SKM-1 (cell line): ENCODE measurements at regions not wholly inside any gene's neighbourhood (a gene's known extent, or its start where the extent isn't known, plus 50 kb on each side); places are given as distances from the start of the nearest gene placed in this dataset.
A peak's percentile ranks its signal among the peaks of the same experiment; 100 is the strongest.
"Not testable (repeated sequence)": the region's sequence is repeated elsewhere in the genome, so short reads cannot be mapped to it uniquely, and the experiment has no call there.

Experiments
- DNase-seq: peaks from one replicate; lab custom pipeline; 2025; ENCODE audit not compliant: unreplicated experiment; lab: John Stamatoyannopoulos, UW

DNA sequence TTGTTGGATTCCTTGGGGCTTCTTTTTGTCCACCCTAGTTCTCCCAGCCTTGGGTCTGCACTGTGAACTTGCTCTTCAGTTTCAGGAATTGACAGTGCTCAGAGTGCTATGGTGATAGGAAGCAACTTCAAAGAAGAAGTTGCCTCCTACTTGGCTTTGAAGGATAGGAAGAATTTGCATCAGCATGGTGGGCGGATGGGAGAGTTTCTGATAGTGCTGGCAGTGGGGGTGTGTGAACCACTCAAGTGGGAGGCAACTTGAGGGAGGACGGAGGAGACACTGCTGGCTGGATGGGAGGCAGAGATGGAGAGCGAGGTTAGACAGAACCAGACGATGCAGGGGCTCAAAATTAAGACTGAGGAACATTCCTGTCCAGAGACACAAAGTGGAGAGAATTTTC is 164.4 kb upstream of the SKOR2 start:
- no peak for DNase-seq

- DNase-seq = no peak
Measured at GRCh38 chr18:47413327-47413726, 161.9 kb upstream of the SKOR2 start.

GRCh38 chr18:47412924-47413323 is 161.5 kb upstream of the SKOR2 start:
- DNase-seq = no peak

DNA sequence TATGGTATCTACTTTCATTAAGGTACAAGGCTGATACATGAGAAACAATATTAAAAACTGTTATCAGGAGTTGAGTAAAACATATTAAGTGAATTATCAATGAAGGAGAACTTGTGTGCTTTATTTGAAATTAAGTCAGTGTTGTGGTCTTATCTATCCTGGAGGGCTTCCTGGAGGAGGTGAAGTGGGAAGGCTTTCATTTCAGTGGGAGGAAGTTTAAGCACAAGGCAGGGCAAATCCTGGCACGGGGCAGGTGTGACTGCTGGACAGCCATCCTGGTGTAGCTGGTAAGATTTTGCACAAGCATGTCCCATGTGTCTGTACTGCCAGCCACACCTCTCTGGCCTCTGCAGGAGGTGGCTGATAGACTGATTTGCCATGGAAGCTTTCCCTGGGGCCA is 159.7 kb upstream of the SKOR2 start:
- no peak for DNase-seq

GRCh38 chr18:47410139-47410538 is 158.7 kb upstream of the SKOR2 start:
- no peak for DNase-seq

GRCh38 chr18:47409519-47409918 is 158.1 kb upstream of the SKOR2 start:
- no peak for DNase-seq

DNA sequence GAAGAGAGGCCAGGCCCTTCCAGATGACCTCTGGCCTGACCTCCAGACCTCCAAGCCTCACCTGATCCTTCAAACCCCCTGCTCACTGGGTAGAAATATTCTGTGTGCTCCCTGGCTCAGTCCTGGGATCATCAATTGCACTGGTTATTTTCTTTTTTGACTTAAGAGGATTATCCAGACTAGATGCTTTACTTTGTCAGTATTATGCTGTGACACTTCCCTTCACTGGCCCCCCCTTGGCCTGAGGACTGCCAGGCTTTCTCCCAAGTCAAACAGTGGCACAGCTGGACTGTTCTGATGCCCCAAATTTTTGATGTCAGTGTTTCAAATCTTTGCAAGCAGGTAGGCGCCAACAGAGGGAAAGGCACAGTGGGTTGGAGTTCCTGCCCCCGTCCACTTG is 156.3 kb upstream of the SKOR2 start:
- DNase-seq = no peak

DNA sequence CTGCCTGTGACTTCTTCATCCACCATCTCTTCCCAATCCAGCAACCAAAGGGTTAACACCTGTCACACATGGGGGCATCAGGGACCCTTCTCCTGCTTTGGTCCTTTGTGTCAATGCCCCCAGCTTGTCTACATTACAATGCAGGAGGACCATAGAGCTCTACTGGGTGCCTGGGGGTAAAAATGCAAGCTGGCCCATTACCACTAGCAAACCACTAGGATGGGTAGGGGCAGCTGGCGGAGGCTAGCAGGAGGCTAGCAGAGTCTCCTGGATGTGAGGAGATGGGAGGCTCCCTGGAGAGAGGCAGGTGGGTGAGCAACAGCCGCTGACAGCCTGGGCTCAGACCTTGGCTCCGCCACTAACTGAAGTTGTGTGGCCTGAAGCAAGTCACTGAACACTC is 153.4 kb upstream of the SKOR2 start:
- DNase-seq = no peak

GRCh38 chr18:47403949-47404348 is 152.5 kb upstream of the SKOR2 start:
- no peak for DNase-seq

- DNase-seq = no peak
Measured at GRCh38 chr18:47403317-47403716, 151.9 kb upstream of the SKOR2 start.

DNA sequence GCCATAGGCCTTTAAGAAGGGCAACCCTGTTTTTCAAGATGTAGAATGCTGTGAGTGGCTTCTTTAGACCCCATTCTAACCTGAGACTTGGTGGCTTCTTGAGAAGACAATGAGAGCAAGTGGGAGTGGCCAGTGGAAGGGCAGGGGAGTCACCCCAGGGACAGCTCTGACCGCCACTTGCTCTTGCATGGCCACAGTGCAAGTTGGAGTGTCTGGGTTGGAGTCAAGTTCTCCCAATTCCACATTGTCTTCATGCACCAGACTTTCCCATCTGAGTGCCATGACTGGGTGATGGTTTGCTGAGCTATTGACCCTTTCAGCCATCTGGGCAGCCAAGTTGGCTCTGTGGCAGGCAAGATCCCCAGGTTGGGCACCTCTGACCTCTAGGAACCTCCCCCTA is 148.0 kb upstream of the SKOR2 start:
- DNase-seq = no peak

- peak; percentile 1 for DNase-seq
Measured at GRCh38 chr18:47397671-47398319, 146.3 kb upstream of the SKOR2 start.

DNA sequence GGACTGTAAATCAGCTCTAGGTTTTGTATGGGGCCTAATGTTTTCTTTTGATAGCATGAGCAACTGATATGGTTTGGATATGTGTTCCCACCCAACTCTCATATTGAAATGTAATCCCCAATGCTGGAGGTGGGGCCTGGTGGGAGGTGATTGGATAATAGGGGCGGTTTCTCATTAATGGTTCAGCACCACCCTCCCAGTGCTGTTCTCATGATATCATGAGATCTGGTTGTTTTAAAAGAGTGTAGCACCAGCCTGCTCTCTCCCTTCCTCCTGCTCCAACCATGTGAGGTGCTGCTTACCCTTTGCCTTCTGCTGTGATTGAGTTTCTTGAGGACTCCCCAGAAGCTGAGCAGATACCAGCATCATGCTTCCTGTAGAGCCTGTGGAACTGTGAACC is 140.2 kb upstream of the SKOR2 start:
- DNase-seq = no peak

DNA sequence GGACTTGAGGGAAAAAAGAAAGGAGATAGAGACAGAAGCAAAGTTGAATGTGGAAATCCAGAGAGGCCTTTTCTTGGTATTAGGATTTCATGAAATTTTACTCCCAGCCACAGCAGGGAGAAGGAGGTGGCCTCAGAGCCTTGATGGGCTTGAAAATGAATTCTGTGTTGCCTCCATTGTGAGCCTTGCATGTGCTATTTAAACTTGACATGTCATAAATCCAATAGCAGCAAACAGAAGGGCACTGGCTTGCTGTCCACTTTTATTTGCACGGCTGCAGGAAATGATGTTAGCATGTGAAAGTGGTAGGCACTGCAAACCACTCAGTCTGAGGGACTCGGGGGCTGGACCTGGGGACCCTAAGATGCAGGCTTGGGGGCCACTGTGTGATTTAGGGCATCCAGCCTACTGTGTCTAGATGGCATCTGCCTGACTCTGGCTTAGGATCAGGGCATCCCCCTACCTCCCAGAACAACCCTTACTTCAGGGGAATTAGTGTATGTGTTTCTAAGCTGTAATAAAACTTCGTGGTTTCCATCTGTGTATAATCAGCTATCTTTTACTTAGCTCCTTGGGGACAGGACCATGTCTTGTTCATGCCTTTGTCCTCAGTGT is 139.1 kb upstream of the SKOR2 start:
- no peak for DNase-seq

- DNase-seq = no peak
Measured at GRCh38 chr18:47389210-47389609, 137.8 kb upstream of the SKOR2 start.

GRCh38 chr18:47387864-47388263 is 136.4 kb upstream of the SKOR2 start:
- DNase-seq = no peak

GRCh38 chr18:47383729-47384128 is 132.3 kb upstream of the SKOR2 start:
- DNase-seq = no peak

GRCh38 chr18:47381975-47382570 is 130.6 kb upstream of the SKOR2 start:
- DNase-seq = no peak

GRCh38 chr18:47380153-47380552 is 128.7 kb upstream of the SKOR2 start:
- no peak for DNase-seq

GRCh38 chr18:47373465-47373864 is 122.0 kb upstream of the SKOR2 start:
- DNase-seq = no peak

- no peak for DNase-seq
Measured at GRCh38 chr18:47370052-47370451, 118.6 kb upstream of the SKOR2 start.

- DNase-seq = not testable (repeated sequence)
Measured at GRCh38 chr18:47354061-47354460, 102.6 kb upstream of the SKOR2 start.

GRCh38 chr18:47346016-47346415 is 94.6 kb upstream of the SKOR2 start:
- no peak for DNase-seq
